Ectodermal cell (in vitro differentiated cells): ENCODE measurements at regions not wholly inside any gene's neighbourhood (a gene's known extent, or its start where the extent isn't known, plus 50 kb on each side); places are given as distances from the start of the nearest gene placed in this dataset.

Experiments
- H3K27ac ChIP-seq: 2 replicates; pipeline ENCODE4 v1.7.0; 2013; ENCODE audit warnings: mild to moderate bottlenecking, low read depth, low read length; ENCODE audit not compliant: insufficient read depth, poor library complexity, severe bottlenecking
- H3K27me3 ChIP-seq: 2 replicates; pipeline ENCODE4 v1.7.0; 2013; ENCODE audit warnings: mild to moderate bottlenecking, low read length; ENCODE audit not compliant: insufficient read depth, control insufficient read depth, poor library complexity, severe bottlenecking
- H3K36me3 ChIP-seq: one replicate; pipeline ENCODE4 v1.7.0; 2013; ENCODE audit warnings: low read length; ENCODE audit not compliant: control insufficient read depth, insufficient read depth
- H3K4me1 ChIP-seq: one replicate; pipeline ENCODE4 v1.7.0; 2013; ENCODE audit warnings: low read length; ENCODE audit not compliant: control insufficient read depth, insufficient read depth
- H3K4me3 ChIP-seq: 2 replicates; pipeline ENCODE4 v1.7.0; 2013; ENCODE audit warnings: low read depth, low read length, control low read depth; ENCODE audit not compliant: insufficient read depth
- H3K9me3 ChIP-seq: 2 replicates; pipeline ENCODE4 v1.7.0; 2013; ENCODE audit warnings: mild to moderate bottlenecking, low read length, moderate library complexity; ENCODE audit not compliant: control insufficient read depth
- WGBS, 2 experiments: methylation state at CpG; one replicate each; pipeline ENCODE4 v1.1.7; 2013; ENCODE audit warnings: missing lambda C conversion rate in 2 of 2; 5-methylcytosine and 5-hydroxymethylcytosine counted together

- Histone ChIP-seq H3K27ac (no peak overlapping the region), H3K4me3 (no peak overlapping the region), H3K4me1 (no peaks in the 10 kb centered on the region), H3K27me3 (no peaks in the 10 kb centered on the region), H3K36me3 (no peaks in the 10 kb centered on the region), H3K9me3 (no peaks in the 10 kb centered on the region)
- 38 to 59% methylated on average over 3 of the region's 3 CpGs for WGBS, 2 experiments
Observed at GRCh38 chr15:77790481-77790880, 157.8 kb upstream of the LINGO1 start.

DNA sequence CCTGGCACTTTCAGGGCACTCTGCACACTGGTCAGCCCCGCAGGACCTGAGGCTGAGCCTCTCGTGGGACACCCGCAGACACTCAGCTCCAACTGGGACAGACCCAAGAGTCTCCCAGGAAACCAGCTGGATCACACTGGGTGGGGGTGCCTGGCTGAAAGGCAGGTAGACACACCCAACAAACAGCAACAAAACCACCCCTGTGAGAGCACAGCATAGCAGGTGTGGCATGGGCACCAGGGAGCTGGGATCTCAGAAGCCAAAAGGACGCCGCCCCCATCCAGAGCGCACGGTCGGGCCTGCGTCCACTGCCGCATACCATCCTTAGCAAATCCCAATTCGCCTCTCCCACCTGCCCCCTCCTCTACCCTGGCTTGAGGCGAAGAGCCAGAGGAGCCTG, 154.2 kb upstream of the LINGO1 start:
- no peaks in the 10 kb centered on the region for H3K27me3 ChIP-seq
- H3K36me3 ChIP-seq: no peaks in the 10 kb centered on the region
- no peak overlapping the region for H3K4me3 ChIP-seq
- H3K4me1 ChIP-seq: peaks cover 10% of the 10 kb centered on the region
- H3K9me3 ChIP-seq: no peaks in the 10 kb centered on the region
- H3K27ac ChIP-seq: no peak overlapping the region
- WGBS, 2 experiments: 90 to 91% methylated on average over 12 of the region's 12 CpGs

- no peaks in the 10 kb centered on the region for H3K27me3 ChIP-seq
Observed at GRCh38 chr15:77786181-77786890, 153.6 kb upstream of the LINGO1 start.

DNA sequence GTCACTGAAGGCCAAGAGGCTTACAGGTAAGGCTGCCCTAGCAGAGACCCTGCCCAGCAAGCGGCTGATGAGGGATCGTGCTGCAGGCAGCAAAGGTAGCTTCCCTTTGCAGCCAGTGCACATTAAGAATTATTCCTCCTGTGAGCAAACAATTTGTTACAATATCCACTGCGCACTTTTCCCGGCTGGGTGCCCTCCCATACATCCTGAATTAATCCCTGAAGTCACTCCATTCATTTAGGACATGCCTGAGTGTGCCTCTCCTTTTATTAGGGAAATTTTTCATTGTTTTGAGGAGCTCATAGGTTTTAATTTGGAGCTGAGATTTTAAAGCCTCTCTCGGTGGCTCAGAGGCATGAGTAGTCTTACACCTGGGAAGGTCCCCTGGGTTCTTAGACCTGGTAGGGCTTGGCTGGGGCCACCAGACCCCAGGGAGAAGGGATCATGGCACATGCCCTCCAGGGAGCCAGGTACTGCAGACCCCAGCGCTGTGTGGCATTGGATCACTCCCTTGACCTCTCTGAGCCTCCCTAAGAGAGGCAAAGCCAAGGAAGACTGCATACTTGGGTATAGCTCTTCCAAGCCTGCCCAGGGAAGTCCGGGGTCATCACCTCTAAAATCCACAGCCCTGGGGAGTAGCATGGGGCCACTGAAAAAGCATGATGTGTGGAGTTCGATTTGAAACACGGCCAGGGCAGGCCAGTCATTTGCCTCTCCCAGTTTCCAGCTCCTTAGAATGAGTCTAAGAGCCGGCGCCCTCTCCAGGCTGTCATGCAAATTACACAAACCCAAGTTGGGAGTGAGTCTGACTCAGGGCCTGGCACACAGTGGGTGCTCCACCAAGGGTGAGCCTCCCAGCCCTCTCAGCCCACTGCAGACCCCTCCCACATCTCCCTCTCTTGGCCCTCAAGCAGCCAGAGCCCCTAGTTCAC, 151.9 kb upstream of the LINGO1 start:
- Histone ChIP-seq H3K9me3 (no peaks in the 10 kb centered on the region), H3K4me1 (peaks cover 10% of the 10 kb centered on the region), H3K36me3 (no peaks in the 10 kb centered on the region), H3K4me3 (no peak overlapping the region), H3K27ac (no peak overlapping the region), H3K27me3 (no peaks in the 10 kb centered on the region)
- WGBS, 2 experiments: 68 to 70% methylated on average over 11 of the region's 11 CpGs

More at GRCh38 chr15:77786181-77786890, 153.6 kb upstream of the LINGO1 start:
- Histone ChIP-seq H3K36me3 (no peaks in the 10 kb centered on the region), H3K27ac (no peak overlapping the region), H3K4me3 (no peak overlapping the region), H3K9me3 (no peaks in the 10 kb centered on the region), H3K4me1 (peaks cover 10% of the 10 kb centered on the region)
- 89% methylated on average over 11 of the region's 11 CpGs for WGBS, 2 experiments

- Histone ChIP-seq H3K27me3 (no peaks in the 10 kb centered on the region), H3K4me3 (no peak overlapping the region), H3K9me3 (no peaks in the 10 kb centered on the region), H3K4me1 (peaks cover 10% of the 10 kb centered on the region), H3K27ac (no peak overlapping the region), H3K36me3 (no peaks in the 10 kb centered on the region)
- 86% methylated on average over 10 of the region's 10 CpGs for WGBS, 2 experiments
Observed at GRCh38 chr15:77783636-77784035, 150.9 kb upstream of the LINGO1 start.

DNA sequence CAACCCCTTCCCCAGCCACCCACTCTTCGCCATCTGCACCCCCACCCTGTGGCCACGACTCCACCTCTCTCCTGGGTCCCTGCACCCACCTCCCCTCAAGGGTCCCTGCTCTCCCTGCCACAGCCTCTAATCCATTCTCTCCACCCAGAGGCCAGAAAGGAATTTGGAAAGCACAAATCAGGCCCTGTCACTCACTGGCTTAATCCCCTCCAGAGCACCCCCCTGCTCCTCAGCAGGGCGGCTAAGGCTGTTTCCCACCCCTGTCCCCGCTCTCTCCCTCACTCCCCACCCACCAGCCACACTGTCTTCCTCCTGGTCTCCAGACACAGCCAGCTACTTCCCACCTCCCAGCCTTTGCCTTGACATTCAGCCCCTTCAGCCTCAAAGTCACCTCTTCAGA, 150.0 kb upstream of the LINGO1 start:
- no peaks in the 10 kb centered on the region for H3K36me3 ChIP-seq
- no peak overlapping the region for H3K4me3 ChIP-seq
- no peaks in the 10 kb centered on the region for H3K9me3 ChIP-seq
- no peaks in the 10 kb centered on the region for H3K27me3 ChIP-seq
- H3K4me1 ChIP-seq: peaks cover 10% of the 10 kb centered on the region
- no peak overlapping the region for H3K27ac ChIP-seq
- 49 to 69% methylated on average over 4 of the region's 4 CpGs for WGBS, 2 experiments

GRCh38 chr15:77781946-77782240, 149.2 kb upstream of the LINGO1 start:
- Histone ChIP-seq H3K27me3 (no peaks in the 10 kb centered on the region), H3K4me3 (no peak overlapping the region), H3K9me3 (no peaks in the 10 kb centered on the region), H3K27ac (no peak overlapping the region), H3K36me3 (no peaks in the 10 kb centered on the region), H3K4me1 (peaks cover 10% of the 10 kb centered on the region)
- 90 to 96% methylated on average over 8 of the region's 8 CpGs for WGBS, 2 experiments

DNA sequence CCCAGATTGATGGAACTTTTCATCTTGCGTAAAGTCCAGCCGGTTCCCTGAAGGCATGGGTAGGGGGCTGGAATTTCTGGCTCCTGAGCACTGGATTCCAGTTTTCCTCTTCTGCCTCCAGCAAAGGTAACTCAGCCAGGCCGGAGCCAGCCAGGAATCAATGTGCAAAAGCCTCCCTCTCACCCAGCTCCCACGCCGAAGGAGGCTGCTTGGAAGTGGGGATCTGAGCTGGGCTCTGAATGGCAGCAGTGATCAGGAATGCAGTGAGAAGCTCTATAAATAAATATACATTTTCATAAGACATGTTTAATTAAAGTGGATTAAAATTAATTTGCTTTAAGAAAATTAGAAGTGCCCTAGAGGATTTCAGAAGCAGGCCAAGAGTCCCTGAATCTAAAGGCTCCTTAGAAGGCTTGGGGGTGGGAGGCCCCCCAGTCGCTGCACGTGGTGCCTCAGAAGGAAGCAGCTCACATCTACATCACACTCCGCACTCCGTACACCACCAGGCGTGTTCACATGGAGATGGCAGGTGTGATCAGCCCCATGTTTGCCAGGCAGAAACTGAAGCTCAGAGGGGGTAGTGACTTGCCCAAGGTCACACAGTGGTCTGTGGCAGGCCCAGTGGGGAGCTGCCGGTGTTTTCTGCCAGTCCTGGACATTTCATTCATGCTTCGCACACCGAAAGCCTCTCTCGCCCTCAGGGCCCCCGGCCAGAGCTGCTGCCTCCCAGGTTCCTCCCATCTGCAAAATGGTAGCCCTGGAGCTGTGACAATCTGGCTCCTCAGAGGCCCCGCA, 148.6 kb upstream of the LINGO1 start:
- H3K27ac ChIP-seq: no peak overlapping the region
- no peak overlapping the region for H3K4me3 ChIP-seq
- H3K27me3 ChIP-seq: no peaks in the 10 kb centered on the region
- H3K36me3 ChIP-seq: no peaks in the 10 kb centered on the region
- H3K9me3 ChIP-seq: no peaks in the 10 kb centered on the region
- 94 to 95% methylated on average over 14 to 16 of the region's 16 CpGs for WGBS, 2 experiments
- H3K4me1 ChIP-seq: peaks cover 10% of the 10 kb centered on the region

GRCh38 chr15:77778802-77779201, 146.1 kb upstream of the LINGO1 start:
- Histone ChIP-seq H3K36me3 (no peaks in the 10 kb centered on the region), H3K4me1 (peaks cover 8% of the 10 kb centered on the region), H3K9me3 (no peaks in the 10 kb centered on the region), H3K27ac (no peak overlapping the region), H3K27me3 (no peaks in the 10 kb centered on the region), H3K4me3 (no peak overlapping the region)
- WGBS, 2 experiments: 89 to 90% methylated on average over 5 of the region's 5 CpGs

- Histone ChIP-seq H3K4me3 (no peak overlapping the region), H3K36me3 (no peaks in the 10 kb centered on the region), H3K27me3 (no peaks in the 10 kb centered on the region), H3K27ac (no peak overlapping the region), H3K4me1 (no peaks in the 10 kb centered on the region), H3K9me3 (no peaks in the 10 kb centered on the region)
- WGBS, 2 experiments: 88 to 89% methylated on average over 10 of the region's 10 CpGs
Observed at GRCh38 chr15:77775837-77776236, 143.1 kb upstream of the LINGO1 start.
